Activated CD4-positive, alpha-beta memory T cell treated with anti-CD3 and anti-CD28 coated beads for 36 hours (primary cell): ENCODE measurements at regions not wholly inside any gene's neighbourhood (a gene's known extent, or its start where the extent isn't known, plus 50 kb on each side); places are given as distances from the start of the nearest gene placed in this dataset.
"Not testable (repeated sequence)": the region's sequence is repeated elsewhere in the genome, so short reads cannot be mapped to it uniquely, and the experiment has no call there.

Experiments
- CTCF ChIA-PET: fragments of 350-600 bp; sonication (Branson Sonifier 250); formaldehyde crosslinking; loops from one replicate; lab custom pipeline; 2021; ENCODE audit warnings: antibody characterized with exemption, inconsistent platforms; lab: Charles Lee
- POLR2A ChIA-PET: fragments of 350-600 bp; sonication (Branson Sonifier 250); formaldehyde crosslinking; loops from one replicate; lab custom pipeline; 2021; ENCODE audit warnings: antibody characterized with exemption; lab: Charles Lee
- DNase-seq: peaks from one replicate; pipeline ENCODE4 v3.0.0-alpha.2; 2020
- H3K27ac Mint-ChIP-seq: one replicate; pipeline ENCODE4 v1.8.0; 2021; ENCODE audit warnings: mixed read lengths
- H3K27me3 Mint-ChIP-seq: one replicate; pipeline ENCODE4 v1.8.0; 2021; ENCODE audit warnings: mixed read lengths
- H3K36me3 Mint-ChIP-seq: one replicate; pipeline ENCODE4 v1.8.0; 2021; ENCODE audit warnings: mixed read lengths
- H3K4me1 Mint-ChIP-seq: one replicate; pipeline ENCODE4 v1.8.0; 2021; ENCODE audit warnings: low read depth, mixed read lengths
- H3K4me3 Mint-ChIP-seq: one replicate; pipeline ENCODE4 v1.8.0; 2021; ENCODE audit warnings: mild to moderate bottlenecking, mixed read lengths
- H3K9me3 Mint-ChIP-seq: one replicate; pipeline ENCODE4 v1.8.0; 2021; ENCODE audit warnings: mixed read lengths
- intact Hi-C: fragments of 100-400 bp; cut with micrococcal nuclease; formaldehyde crosslinking; loops from one replicate; pipeline ENCODE4 v1.15.1; 2023

DNA sequence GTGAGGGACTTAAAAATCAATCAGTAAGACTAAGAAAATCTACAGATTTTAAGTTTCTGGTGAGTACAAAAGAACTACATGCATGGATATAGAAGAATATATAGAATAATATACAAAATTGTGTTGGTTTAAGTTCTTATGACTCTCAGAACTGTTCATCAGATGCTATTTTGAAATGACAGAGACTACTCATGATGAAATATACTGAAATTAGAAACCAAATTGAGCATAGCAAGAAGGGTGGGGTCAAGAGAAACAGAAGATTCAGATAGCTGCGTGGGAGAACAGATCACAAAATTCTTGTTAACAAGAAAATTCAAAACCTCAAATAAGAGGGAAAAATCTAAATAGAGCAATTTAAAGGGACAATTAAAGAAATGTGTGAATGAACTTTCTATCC, 2125.3 kb upstream of the RAG2 start:
- CTCF ChIA-PET = no interaction called here
- Mint-ChIP-seq H3K27me3 (no peaks in the 10 kb centered on the region), H3K4me1 (no peaks in the 10 kb centered on the region), H3K4me3 (no peak overlapping the region), H3K36me3 (no peaks in the 10 kb centered on the region), H3K27ac (no peak overlapping the region), H3K9me3 (peaks cover 11% of the 10 kb centered on the region)
- no peak for DNase-seq
- POLR2A ChIA-PET = no interaction called here
- intact Hi-C loops = no loop called here

DNA sequence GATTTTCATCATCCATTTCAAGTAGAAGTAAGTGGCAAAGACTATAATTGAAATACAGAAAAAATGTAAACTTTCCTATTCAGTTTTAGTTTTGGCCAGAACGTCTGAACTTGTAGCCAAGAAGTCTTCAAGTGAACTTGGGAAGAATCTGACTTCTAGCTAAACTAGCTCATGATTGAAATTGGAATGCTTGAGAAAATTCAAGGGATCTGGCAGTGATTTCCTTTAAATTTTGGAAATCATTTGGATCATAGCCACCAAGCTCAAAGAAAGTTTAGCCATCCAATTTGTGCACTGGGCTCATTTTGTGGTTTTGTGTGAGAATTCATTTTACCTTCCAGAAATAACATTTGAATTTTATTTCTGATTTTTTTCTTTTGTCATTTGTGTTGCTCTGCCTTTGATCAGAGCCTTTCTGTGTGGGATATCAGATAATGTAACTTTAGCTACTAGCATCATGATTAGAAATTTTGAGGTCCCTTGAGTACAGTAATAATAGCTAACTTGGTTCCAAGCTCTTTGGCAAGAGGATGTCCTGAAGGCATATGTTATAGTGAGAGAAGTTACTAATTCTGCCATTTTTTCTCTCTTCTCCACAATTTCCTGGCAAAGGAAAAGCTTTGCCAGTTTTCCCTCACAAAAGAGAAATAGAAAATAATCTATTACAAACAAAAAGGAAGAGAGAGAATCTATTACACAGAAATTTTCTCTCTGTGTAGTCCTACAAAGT, 2123.7 kb upstream of the RAG2 start:
- no peaks in the 10 kb centered on the region for H3K27me3 Mint-ChIP-seq
- H3K4me1 Mint-ChIP-seq = no peaks in the 10 kb centered on the region
- no peak overlapping the region for H3K27ac Mint-ChIP-seq
- DNase-seq = no peak
- H3K36me3 Mint-ChIP-seq = no peaks in the 10 kb centered on the region
- CTCF ChIA-PET = no interaction called here
- POLR2A ChIA-PET = no interaction called here
- intact Hi-C loops = no loop called here
- H3K4me3 Mint-ChIP-seq = no peak overlapping the region
- H3K9me3 Mint-ChIP-seq = peaks cover 7% of the 10 kb centered on the region

DNA sequence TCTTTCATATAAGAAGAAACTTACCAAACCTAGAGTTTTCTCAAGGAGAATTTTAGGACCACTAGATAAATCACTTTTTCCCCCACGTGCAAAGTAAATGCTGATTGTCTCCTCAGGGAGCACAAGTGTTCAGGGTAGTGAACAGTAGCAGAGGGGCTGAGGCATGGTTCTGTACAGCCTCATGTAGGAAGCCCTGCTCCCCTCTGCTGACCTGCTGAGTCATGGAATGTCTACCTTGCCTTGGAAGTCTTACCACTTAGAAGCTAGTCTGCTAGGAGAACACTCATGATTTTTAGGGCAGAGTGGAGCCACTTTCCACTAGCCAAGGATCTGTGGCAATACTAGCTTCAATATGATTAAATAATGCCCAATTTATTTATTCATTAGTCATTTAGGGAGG, 2120.6 kb upstream of the RAG2 start:
- no peaks in the 10 kb centered on the region for H3K36me3 Mint-ChIP-seq
- no peaks in the 10 kb centered on the region for H3K4me1 Mint-ChIP-seq
- POLR2A ChIA-PET = no interaction called here
- H3K9me3 Mint-ChIP-seq = peaks cover 11% of the 10 kb centered on the region
- no peak overlapping the region for H3K27ac Mint-ChIP-seq
- H3K27me3 Mint-ChIP-seq = no peaks in the 10 kb centered on the region
- no peak for DNase-seq
- H3K4me3 Mint-ChIP-seq = no peak overlapping the region
- intact Hi-C loops = no loop called here
- CTCF ChIA-PET = no interaction called here

DNA sequence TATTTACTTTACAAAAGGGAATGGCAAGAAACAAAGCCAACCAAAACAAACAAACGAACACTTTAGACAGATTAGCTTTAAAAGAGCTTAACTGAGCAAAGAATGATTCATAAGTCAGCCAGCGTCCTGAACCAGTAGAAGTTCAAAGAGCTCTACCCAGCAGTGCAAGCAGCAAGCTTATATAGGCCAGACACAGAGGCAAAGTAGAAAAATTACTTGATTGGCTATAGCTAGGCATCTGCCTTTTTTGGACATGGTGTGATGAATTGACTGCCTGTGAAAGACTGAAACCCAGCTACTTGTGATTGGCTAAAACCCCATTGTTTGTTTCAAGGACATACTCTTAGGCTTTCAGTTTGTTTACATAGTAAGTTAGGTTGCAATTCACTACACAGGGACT, 2120.0 kb upstream of the RAG2 start:
- H3K27me3 Mint-ChIP-seq = no peaks in the 10 kb centered on the region
- ChIA-PET POLR2A (no interaction called here), CTCF (no interaction called here)
- H3K4me3 Mint-ChIP-seq = no peak overlapping the region
- no peaks in the 10 kb centered on the region for H3K36me3 Mint-ChIP-seq
- H3K27ac Mint-ChIP-seq = no peak overlapping the region
- H3K4me1 Mint-ChIP-seq = no peaks in the 10 kb centered on the region
- peaks cover 14% of the 10 kb centered on the region for H3K9me3 Mint-ChIP-seq
- intact Hi-C loops = no loop called here
- no peak for DNase-seq

DNA sequence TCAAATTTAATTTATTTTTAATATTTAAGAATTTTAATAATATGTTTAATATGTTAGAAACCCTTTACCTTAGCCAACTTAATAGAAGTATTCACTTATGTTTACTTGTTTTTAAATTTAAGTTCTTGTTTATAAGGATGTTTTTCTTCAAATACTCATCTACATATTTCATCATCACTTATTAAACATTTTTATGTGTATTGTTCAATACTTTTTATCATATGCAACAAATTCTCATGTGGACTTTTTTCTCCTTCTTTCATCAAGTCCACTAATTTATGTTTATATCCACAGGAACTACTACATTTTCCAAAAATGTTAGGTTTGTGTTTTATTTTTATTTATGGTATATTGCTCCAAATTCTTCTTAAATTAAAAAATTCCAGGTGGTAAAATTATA, 2113.1 kb upstream of the RAG2 start:
- POLR2A ChIA-PET = no interaction called here
- Mint-ChIP-seq H3K27me3 (no peaks in the 10 kb centered on the region), H3K4me3 (no peak overlapping the region), H3K9me3 (peaks cover 19% of the 10 kb centered on the region), H3K27ac (no peak overlapping the region), H3K4me1 (no peaks in the 10 kb centered on the region), H3K36me3 (no peaks in the 10 kb centered on the region)
- CTCF ChIA-PET = no interaction called here
- DNase-seq = no peak
- intact Hi-C loops = no loop called here

DNA sequence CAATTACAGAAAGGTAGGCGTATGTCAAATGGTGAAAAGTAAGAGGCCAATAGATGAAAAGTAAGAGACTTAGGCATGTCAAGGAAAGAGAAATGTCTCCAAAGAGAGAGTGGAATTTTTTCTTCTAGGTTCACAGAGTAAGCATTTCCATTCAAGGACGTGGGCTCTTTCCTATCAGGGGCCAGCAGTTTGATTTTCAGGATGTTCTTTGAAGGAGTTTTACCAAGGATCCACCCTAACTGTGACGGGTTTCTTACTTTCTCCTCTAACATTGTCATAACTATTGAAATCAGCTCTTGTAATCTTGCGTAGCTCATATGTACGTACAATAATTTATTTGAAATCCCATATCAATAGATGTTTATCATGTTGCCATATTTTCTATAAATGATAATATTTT, 2112.2 kb upstream of the RAG2 start:
- Mint-ChIP-seq H3K27ac (no peak overlapping the region), H3K4me3 (no peak overlapping the region), H3K36me3 (no peaks in the 10 kb centered on the region), H3K9me3 (peaks cover 13% of the 10 kb centered on the region), H3K4me1 (no peaks in the 10 kb centered on the region), H3K27me3 (no peaks in the 10 kb centered on the region)
- ChIA-PET CTCF (no interaction called here), POLR2A (no interaction called here)
- intact Hi-C loops = no loop called here
- DNase-seq = no peak

DNA sequence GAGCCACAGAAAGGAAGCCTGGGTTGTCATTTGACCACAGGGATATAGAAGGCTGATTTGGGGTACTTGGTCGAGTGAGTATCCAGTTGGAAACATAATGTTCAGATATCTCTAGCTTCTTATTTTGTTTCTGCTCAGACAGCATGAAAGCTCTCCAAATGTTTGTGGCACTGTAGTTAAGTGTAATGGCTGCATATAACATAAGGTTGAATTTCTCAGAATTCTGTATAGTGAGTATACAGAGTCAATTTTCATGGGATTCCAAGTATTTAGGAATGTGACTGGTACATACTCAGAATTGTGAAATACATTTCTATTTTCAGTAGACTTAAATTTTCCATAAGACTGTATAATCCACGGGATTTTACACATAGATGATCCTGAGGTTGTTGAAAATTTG, 2102.1 kb upstream of the RAG2 start:
- Mint-ChIP-seq H3K27ac (no peak overlapping the region), H3K27me3 (no peaks in the 10 kb centered on the region), H3K4me1 (no peaks in the 10 kb centered on the region), H3K4me3 (no peak overlapping the region), H3K36me3 (no peaks in the 10 kb centered on the region), H3K9me3 (peaks cover 15% of the 10 kb centered on the region)
- intact Hi-C loops = no loop called here
- ChIA-PET CTCF (interaction anchor here (0.6 kb wide), 1 partner anchor 482 kb away, joined by 3 read pairs; no protein-coding TSS in a partner anchor), POLR2A (no interaction called here)
- DNase-seq = no peak

DNA sequence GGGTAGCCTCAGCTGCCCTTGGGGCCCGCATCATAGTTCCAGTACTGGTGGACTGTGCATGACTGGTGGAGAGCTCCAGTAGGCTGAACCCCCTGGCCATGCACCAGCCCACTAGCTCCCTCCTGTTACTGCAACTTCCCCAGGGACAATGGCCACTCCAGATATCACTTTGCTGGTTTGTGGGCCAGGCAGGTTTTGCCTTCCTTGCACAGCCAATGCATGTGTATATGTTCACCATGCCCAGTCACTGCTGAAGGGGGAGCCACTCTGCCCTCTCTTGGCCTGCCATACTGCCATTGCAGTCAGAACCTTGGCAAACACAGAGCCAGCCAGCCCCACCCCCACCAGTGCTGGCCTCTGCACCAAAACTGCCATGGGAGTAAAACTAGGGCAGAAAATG, 2095.3 kb upstream of the RAG2 start:
- Mint-ChIP-seq H3K4me1 (no peaks in the 10 kb centered on the region), H3K27me3 (no peaks in the 10 kb centered on the region), H3K36me3 (no peaks in the 10 kb centered on the region), H3K27ac (no peak overlapping the region), H3K9me3 (peaks cover 25% of the 10 kb centered on the region), H3K4me3 (no peak overlapping the region)
- DNase-seq = no peak
- intact Hi-C loops = no loop called here
- ChIA-PET POLR2A (no interaction called here), CTCF (no interaction called here)

DNA sequence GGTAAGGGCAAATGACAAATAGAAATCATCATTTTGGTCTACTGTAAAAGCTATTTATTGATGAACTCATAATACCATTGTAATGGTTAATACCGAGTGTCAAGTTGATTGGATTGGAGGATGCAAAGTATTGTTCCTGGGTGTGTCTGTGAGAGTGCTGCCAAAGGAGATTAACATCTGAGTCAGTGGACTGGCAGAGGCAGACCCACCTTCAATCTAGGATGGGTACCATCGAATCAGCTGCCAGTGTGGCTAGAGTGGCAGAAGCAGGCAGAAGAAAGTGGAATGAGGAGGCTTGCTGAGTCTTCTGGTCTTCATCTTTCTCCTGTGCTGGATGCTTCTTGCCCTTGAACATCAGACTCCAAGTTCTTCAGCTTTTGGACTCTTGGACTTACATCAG, 2092.2 kb upstream of the RAG2 start:
- H3K27me3 Mint-ChIP-seq, H3K4me3 Mint-ChIP-seq, CTCF ChIA-PET, H3K36me3 Mint-ChIP-seq, DNase-seq, POLR2A ChIA-PET, H3K27ac Mint-ChIP-seq, intact Hi-C loops, H3K4me1 Mint-ChIP-seq: not testable (repeated sequence)
- peaks cover 16% of the 10 kb centered on the region for H3K9me3 Mint-ChIP-seq

DNA sequence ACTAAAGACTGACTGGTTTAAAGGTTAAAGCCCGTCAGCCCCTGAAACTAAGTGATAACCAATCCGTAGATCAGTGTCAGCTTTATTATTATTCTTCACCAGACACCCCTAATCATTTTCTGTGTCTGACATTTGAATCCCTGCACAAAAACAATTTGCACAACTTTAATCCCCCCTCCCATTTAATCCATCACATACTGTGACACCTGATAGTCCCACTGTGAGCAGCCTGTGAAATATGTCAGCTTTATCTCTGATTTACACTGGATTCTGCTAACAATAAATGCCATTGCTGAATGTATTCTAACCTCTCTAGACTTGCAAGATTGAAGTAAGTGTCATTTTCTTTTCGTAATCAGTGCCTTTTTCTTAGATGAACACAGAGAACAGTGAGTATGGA, 2089.0 kb upstream of the RAG2 start:
- Mint-ChIP-seq H3K9me3 (peaks cover 2% of the 10 kb centered on the region), H3K27me3 (no peaks in the 10 kb centered on the region), H3K27ac (no peak overlapping the region), H3K4me1 (no peaks in the 10 kb centered on the region), H3K4me3 (no peak overlapping the region), H3K36me3 (no peaks in the 10 kb centered on the region)
- ChIA-PET CTCF (no interaction called here), POLR2A (no interaction called here)
- intact Hi-C loops = no loop called here
- no peak for DNase-seq

DNA sequence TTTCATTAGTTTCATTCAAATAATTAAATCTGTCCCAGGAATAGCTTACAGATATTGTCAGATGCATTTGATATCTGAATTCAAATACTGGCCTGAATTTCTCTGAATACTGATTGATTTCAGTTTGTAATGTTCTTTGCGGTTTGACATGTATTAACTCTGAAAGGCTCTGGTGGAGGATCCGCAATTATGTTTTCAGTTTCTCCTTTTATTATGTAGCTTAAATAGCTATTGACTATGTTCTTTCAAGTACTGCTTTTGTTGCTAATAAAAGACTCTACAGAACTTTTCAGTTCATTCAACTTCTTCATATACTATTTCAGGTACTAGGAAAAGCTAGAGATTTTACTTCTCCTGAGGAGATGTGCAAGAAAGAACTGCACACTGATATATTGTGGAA, 2085.4 kb upstream of the RAG2 start:
- Mint-ChIP-seq H3K27me3 (no peaks in the 10 kb centered on the region), H3K36me3 (no peaks in the 10 kb centered on the region), H3K4me1 (no peaks in the 10 kb centered on the region), H3K9me3 (peaks cover 6% of the 10 kb centered on the region), H3K4me3 (no peak overlapping the region), H3K27ac (no peak overlapping the region)
- ChIA-PET CTCF (no interaction called here), POLR2A (no interaction called here)
- intact Hi-C loops = no loop called here
- DNase-seq = no peak

DNA sequence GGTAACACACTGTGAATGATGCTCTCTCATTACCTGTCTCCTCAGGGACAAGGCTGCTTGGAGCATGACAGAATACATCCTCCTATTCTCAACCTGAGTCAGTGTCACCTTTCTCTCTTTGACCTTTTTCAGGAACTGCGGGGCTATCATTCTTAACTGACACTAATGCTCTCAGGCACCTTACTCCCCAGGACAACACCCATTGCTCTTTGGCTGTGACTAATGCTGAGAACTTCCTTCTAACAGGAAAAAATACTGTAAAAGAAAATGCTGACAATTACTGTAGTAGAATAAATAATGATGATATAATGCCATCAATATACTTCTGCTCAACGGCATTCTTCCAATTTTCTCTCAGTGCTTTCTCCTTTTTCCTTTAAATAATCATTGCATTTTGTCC, 2082.7 kb upstream of the RAG2 start:
- intact Hi-C loops = no loop called here
- POLR2A ChIA-PET = no interaction called here
- no peak for DNase-seq
- Mint-ChIP-seq H3K27ac (no peak overlapping the region), H3K4me1 (no peaks in the 10 kb centered on the region), H3K36me3 (no peaks in the 10 kb centered on the region), H3K9me3 (peaks cover 16% of the 10 kb centered on the region), H3K4me3 (no peak overlapping the region), H3K27me3 (no peaks in the 10 kb centered on the region)
- CTCF ChIA-PET = no interaction called here

DNA sequence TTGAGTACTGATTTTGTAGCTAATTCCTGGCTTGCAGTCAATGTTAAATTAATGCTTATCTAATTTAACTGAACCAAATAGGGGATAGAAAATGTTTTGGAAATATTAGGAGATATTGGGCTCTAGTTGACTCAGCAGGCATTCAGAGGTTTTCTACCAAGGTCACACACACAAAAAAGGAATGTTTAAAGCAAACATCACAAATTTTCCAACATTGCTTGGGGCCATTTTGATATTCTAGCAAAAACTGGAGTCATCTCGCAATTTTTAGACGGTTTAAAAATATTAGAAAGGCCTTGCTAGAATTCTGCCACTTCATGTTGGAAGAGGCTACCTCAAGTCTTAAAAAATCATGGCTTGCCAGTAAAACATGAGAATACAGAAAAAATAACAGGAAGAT, 2082.1 kb upstream of the RAG2 start:
- H3K4me1 Mint-ChIP-seq = no peaks in the 10 kb centered on the region
- no peak overlapping the region for H3K27ac Mint-ChIP-seq
- DNase-seq = no peak
- CTCF ChIA-PET = no interaction called here
- POLR2A ChIA-PET = no interaction called here
- no peaks in the 10 kb centered on the region for H3K27me3 Mint-ChIP-seq
- H3K36me3 Mint-ChIP-seq = no peaks in the 10 kb centered on the region
- intact Hi-C loops = no loop called here
- peaks cover 20% of the 10 kb centered on the region for H3K9me3 Mint-ChIP-seq
- no peak overlapping the region for H3K4me3 Mint-ChIP-seq
